ENCODE measurements at regions not wholly inside any gene's neighbourhood (a gene's known extent, or its start where the extent isn't known, plus 50 kb on each side); places are given as distances from the start of the nearest gene placed in this dataset.

DNA sequence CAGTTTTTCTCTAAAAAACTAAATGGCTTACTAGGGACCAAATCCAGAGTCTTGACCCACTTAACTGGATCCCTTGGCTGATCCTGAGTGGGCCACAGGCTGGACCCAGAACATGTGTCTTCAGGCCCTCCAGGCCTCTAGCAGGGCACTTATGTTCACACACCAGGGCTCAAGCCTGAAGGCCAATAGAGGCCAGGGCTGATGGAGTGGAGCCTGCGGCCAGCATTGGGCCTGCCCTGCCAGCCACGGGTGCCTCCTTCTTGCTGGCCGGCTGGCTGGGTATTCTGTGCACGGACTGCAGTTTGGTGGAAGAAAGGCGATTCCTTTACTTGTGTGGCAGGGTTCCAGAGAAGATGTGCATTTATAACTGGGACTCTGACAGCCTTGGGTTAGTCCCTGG lies 103.0 kb upstream of the ZNF32 start:
- TF ChIP-seq, protein P1, sequence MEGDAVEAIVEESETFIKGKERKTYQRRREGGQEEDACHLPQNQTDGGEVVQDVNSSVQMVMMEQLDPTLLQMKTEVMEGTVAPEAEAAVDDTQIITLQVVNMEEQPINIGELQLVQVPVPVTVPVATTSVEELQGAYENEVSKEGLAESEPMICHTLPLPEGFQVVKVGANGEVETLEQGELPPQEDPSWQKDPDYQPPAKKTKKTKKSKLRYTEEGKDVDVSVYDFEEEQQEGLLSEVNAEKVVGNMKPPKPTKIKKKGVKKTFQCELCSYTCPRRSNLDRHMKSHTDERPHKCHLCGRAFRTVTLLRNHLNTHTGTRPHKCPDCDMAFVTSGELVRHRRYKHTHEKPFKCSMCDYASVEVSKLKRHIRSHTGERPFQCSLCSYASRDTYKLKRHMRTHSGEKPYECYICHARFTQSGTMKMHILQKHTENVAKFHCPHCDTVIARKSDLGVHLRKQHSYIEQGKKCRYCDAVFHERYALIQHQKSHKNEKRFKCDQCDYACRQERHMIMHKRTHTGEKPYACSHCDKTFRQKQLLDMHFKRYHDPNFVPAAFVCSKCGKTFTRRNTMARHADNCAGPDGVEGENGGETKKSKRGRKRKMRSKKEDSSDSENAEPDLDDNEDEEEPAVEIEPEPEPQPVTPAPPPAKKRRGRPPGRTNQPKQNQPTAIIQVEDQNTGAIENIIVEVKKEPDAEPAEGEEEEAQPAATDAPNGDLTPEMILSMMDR (IDR thresholded peaks at IDR 0.05), result no peak
- TF ChIP-seq POLR2A (IDR thresholded peaks at IDR 0.05), result no peak
- no peak for TF ChIP-seq POLR2AphosphoS5 (IDR thresholded peaks at IDR 0.05)
